ENCODE measurements at regions not wholly inside any gene's neighbourhood (a gene's known extent, or its start where the extent isn't known, plus 50 kb on each side); places are given as distances from the start of the nearest gene placed in this dataset.

GRCh38 chr9:26061948-26062575 is 383.8 kb upstream of the TUSC1 start:
- DNase-seq (ENCODE audit: low spot score), result no peak

DNA sequence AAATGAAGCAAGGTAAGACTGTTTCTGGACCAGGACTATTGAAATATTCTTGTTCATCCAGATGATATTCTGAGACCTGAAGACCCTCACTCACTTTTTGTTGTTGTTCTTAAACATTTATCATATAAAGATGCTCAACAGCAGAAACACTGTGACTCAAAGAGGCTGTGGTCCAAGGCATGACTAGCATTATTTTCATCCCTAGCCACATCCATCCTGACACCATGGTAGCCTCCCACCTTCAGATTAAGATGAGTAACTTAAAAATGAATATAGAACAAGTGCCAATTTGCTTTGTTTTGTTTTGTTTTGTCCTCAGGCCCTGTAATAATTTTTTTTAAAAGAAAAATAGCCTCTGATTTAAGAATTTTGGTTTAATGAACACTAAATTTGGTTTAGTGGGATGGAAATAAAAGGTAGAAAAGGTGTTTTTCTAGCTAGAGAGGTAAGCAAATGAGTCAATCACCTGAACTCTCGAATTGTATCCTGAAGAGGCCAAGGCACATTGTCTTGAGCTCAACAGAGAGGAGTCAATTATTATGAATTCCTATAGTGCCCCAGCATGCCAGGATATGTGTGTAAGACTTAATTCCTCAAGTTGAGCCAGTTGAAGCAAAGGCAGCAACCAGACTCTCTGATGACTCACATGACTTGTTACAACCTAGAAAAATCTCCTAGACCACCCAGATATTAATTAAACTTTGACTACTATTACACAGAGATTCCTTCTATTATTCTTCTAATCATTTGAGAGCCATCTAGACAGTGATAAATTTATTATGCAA is 380.1 kb upstream of the TUSC1 start:
- no peak for DNase-seq (ENCODE audit: low spot score)

DNA sequence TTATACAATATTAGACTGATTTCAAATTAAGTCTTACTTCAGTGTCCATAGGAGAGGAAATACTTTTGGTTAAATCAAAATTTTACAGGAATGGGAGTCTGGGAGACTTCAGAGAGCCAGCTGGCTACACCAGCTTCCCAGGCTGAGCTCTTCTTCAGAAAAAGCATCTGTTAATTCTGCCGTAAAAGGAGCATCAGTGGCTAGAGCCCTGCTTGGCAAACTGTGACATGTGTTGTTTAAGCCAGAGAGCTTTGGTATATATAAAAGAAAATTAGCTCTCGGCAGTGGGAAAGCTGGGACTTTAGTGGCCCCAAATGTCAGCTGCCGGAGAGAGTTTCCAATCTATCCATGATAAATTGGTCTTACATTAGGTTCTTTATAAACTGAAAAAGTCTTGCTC is 378.8 kb upstream of the TUSC1 start:
- no peak for DNase-seq (ENCODE audit: low spot score)

DNA sequence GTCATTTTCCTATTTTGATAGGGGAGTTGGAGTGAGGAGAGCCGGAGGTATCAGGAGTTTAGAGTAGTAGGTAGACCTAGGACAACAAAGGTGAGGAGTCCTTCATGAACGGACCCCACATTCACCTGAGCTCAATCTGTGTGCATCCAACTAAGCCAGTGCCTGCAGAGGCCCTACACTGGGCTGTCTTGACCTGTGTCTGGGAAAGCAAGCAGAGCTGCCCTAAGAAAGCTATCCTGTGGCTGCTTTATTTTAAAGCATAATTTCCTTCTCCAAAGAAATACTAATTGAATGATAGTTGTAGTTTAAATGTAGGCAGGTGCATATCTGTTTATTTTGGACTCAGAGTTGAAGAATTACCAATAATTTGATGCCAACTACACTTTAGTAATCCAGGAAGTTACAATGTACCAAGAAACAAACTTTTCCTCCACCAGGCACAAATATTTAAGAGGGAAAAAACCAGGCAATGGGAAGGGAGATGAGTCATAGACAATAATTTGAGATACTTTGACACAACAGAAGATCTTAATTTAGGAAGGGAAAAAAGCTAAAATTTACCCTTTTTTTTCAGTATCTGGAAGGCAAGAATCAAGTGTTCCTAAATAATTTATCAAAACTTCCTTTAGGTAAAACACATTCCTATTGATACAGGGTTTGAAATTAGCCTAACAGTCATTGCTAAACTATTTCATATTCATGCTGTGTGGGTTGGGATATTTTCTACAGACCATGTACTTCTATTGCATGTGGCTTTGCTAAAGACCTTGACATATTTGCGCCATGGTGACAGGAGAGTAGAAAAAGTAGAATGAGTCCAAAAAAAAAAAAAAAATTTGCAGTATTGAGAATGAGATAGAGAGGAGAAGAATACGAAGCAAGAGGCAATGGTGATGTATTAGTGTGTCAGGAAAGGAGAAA is 376.6 kb upstream of the TUSC1 start:
- DNase-seq (ENCODE audit: low spot score), result no peak

GRCh38 chr9:26053954-26054353 is 375.7 kb upstream of the TUSC1 start:
- DNase-seq (ENCODE audit: low spot score), result no peak

DNA sequence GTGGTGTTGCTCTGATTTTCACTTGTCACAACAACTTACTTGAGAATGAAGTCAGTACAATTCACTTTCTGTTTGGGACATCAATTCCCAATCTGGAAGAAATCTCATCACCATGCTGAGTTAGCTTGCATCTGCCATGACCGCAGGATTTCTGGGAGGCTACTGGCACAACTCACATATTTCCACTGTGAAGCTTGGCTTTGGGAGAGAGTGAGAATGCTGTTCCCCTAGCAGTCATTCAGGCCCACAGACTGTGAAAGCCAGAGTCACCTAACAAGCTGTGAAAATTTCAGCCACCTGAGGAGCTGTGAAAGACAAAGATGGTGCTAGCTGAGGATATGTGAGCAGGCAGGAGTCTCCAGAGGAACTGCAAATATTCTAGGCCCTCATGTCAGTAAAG is 365.2 kb upstream of the TUSC1 start:
- DNase-seq (ENCODE audit: low spot score), result no peak

DNA sequence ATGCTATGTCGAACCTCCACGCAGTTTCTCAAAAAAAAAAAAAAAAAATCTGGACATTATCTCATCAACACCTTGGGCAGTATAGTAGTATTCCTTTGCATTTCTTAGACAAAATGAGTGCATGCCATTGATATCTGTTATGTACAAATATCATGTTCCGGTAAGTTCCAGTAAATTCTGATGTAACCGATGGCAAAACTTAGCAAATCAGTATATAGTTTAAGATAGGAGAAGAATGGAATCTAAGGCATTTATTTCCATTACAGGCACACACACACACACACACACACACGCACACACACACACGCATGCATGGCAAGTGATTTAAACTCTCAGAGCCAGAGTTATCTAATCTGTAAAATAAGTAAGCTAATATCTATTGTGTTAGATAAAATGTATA is 356.5 kb upstream of the TUSC1 start:
- no peak for DNase-seq (ENCODE audit: low spot score)

- no peak for DNase-seq (ENCODE audit: low spot score)
Observed at GRCh38 chr9:26033336-26033735, 355.1 kb upstream of the TUSC1 start.

DNA sequence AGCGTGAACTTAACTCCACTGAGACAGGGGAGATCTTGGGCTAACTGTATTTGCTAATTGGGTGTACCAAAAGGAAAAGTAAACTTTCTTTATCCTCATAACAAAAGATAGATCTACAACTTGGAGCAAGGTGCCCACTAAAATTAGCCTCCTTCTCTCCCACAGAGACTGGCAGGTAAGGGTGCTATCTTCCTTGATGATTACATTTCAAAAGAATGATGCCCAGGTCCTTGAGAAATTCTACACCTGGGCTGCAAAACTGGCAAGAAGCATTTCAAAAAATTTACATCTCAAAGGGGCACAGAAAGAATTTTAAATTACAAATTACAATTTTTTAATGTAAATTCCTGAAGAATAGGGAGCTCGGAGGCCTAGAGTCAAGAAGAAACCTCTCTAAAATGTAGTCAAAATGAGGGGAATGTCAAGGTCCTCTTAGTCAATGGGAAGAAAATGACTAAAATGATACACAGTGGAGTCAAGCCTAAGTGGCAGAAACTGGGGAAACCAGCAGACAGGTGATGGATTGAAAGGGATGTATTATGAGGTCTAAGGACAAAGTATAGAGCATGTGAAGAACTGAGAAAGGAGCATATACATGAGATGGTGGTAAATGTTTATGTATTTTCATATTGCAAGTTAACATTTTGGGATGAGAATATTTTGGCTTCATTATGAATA is 348.3 kb upstream of the TUSC1 start:
- no peak for DNase-seq (ENCODE audit: low spot score)

- no peak for DNase-seq (ENCODE audit: low spot score)
Observed at GRCh38 chr9:26013199-26013598, 335.0 kb upstream of the TUSC1 start.

- DNase-seq (ENCODE audit: low spot score), result no peak
Observed at GRCh38 chr9:26012797-26013196, 334.6 kb upstream of the TUSC1 start.

DNA sequence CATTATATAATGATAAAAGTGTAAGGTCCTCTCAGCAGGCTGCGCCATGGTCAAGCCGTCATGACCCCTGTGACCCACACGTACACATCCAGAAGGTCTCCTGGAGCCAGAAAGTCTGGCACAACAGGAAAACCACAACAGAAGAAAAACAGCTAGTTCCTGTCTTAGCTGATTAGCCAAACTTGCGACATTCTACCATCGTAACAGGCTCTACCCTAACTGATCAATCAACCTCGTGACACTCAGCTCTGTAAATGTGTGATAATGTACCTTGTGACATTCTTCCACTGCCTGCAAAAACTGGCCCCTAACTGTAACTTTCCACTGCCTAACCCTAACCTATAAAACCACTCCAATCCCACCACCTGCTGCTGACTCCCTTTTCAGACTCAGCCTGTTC is 316.4 kb upstream of the TUSC1 start:
- no peak for DNase-seq (ENCODE audit: low spot score)

GRCh38 chr9:25990376-25990775 is 312.1 kb upstream of the TUSC1 start:
- no peak for DNase-seq (ENCODE audit: low spot score)

GRCh38 chr9:25975667-25976066 is 297.4 kb upstream of the TUSC1 start:
- DNase-seq (ENCODE audit: low spot score), result no peak

GRCh38 chr9:25964239-25964638 is 286.0 kb upstream of the TUSC1 start:
- DNase-seq (ENCODE audit: low spot score), result peak; percentile 33

DNA sequence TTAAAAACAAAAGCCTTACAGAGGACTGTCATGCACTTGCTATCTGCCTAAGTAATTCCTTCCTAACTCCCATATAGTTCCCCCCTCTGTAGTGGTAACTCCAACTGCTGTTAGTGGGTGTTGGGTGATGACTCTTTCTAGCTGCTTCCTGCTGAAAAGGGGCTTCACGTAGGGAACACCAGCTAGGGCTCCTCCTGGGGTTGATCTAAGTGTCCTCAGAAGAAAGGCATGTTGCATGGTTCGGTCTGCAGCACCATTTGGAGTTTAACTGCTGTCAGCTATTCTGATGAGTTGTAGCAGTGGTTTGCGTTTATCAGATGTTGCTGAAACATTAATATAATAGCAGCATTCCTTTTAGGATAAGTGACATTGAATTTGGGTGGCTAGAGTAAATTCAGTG is 281.9 kb upstream of the TUSC1 start:
- DNase-seq (ENCODE audit: low spot score), result no peak

DNA sequence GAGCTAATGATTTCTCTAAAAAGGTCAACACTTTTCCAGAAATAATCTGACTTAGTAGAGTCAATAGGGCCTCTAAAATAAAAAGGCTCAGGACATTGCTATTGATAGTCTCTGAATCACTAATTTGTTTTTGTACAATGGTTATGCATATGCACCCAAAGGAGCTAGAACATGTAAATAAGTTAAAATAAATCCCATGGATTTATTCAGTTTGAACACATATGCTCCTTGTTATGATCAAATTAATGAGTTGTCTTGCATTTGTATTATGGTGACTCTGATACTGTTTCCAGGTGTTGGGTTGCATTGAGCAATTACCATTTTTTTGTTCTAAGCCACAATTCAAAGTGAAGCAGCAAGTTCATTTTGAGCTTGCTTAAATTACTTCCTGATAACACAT is 276.0 kb upstream of the TUSC1 start:
- no peak for DNase-seq (ENCODE audit: low spot score)

GRCh38 chr9:25948182-25948581 is 269.9 kb upstream of the TUSC1 start:
- DNase-seq (ENCODE audit: low spot score), result no peak

GRCh38 chr9:25939126-25939525 is 260.9 kb upstream of the TUSC1 start:
- DNase-seq (ENCODE audit: low spot score), result no peak

GRCh38 chr9:25936031-25936430 is 257.8 kb upstream of the TUSC1 start:
- no peak for DNase-seq (ENCODE audit: low spot score)

GRCh38 chr9:25935188-25935587 is 256.9 kb upstream of the TUSC1 start:
- no peak for DNase-seq (ENCODE audit: low spot score)

GRCh38 chr9:25918761-25919160 is 240.5 kb upstream of the TUSC1 start:
- DNase-seq (ENCODE audit: low spot score), result no peak
